K562 (cell line): ENCODE measurements at regions not wholly inside any gene's neighbourhood (a gene's known extent, or its start where the extent isn't known, plus 50 kb on each side); places are given as distances from the start of the nearest gene placed in this dataset.

Source experiments
- ATAC-seq: fragments of 200-7000 bp; cut with Tn5 transposase; 3 replicates; pipeline ENCODE4 v1.9.1; 2020; ENCODE audit warnings: moderate library complexity
- BruUV-seq: library from RNA; stranded (reverse); fragments of 400-500 nt; replicated peaks from 2 replicates; lab custom pipeline; 2021; lab: Mats Ljungman, UMichigan
- CTCF ChIA-PET: fragments of 300-600 bp; formaldehyde crosslinking; extraction: SDS; loops from one replicate; lab custom pipeline; 2021; ENCODE audit warnings: low intra/inter-chr PET ratio; lab: Yijun Ruan, JAX
- POLR2A ChIA-PET: fragments of 300-600, 350-650 bp; sonication (Branson Sonifier 250); formaldehyde crosslinking; extraction: SDS; loops from one replicate; lab custom pipeline; 2021; ENCODE audit warnings: antibody characterized with exemption, inconsistent platforms; lab: Yijun Ruan, JAX
- DNase-seq, 4 experiments: peaks; one replicate each; pipeline versions ENCODE4 v3.0.0 to v3.0.0-alpha.2; 2011 to 2018; ENCODE audit warnings: low spot score in 3 of 4, mixed read lengths in 3 of 4; ENCODE audit errors: extremely low read depth in 1 of 4
- FAIRE-seq: peaks from 2 replicates; lab custom pipeline; 2011; peaks lifted over from hg19 to GRCh38; lab: Jason Lieb, UNC
- H2AFZ ChIP-seq: 2 replicates; pipeline ENCODE4 v1.6.0; 2011; ENCODE audit warnings: low read depth, low read length, control low read depth, inconsistent platforms
- H3K27ac ChIP-seq: fragments of 200-600 bp; 3 replicates; pipeline ENCODE4 v1.8.0; 2011; ENCODE audit warnings: low read depth, mild to moderate bottlenecking, control low read depth, inconsistent platforms, low read length, moderate library complexity, mixed read lengths; ENCODE audit errors: extremely low read depth
- H3K27me3 ChIP-seq, 2 experiments: fragments of 300-600 bp in 1 of 2; 2 replicates in 1 of 2; 3 replicates in 1 of 2; pipeline versions ENCODE4 v1.6.0 to v1.8.0; 2011; ENCODE audit warnings: inconsistent platforms in 2 of 2, low read length in 2 of 2, mild to moderate bottlenecking in 1 of 2, mixed read lengths in 1 of 2, moderate library complexity in 1 of 2; ENCODE audit not compliant: control insufficient read depth in 2 of 2, insufficient read depth in 2 of 2
- H3K36me3 ChIP-seq: fragments of 300-600 bp; 3 replicates; pipeline ENCODE4 v1.8.0; 2011; ENCODE audit warnings: mild to moderate bottlenecking, low read length, inconsistent platforms; ENCODE audit not compliant: control insufficient read depth, insufficient read depth
- H3K4me1 ChIP-seq, 2 experiments: fragments of 200-600 bp in 1 of 2; replicated peaks in 1 of 2; 2 replicates in 1 of 2; 3 replicates in 1 of 2; pipeline versions ENCODE4 v1.5.1 to v1.8.0; 2011; ENCODE audit warnings: inconsistent platforms in 2 of 2, low read length in 2 of 2, mild to moderate bottlenecking in 1 of 2, mixed read lengths in 1 of 2, moderate library complexity in 1 of 2; ENCODE audit not compliant: control insufficient read depth in 2 of 2, insufficient read depth in 2 of 2
- H3K4me2 ChIP-seq: 2 replicates; pipeline ENCODE4 v1.6.1; 2011; ENCODE audit warnings: low read length, control low read depth, inconsistent platforms, mixed read lengths; ENCODE audit not compliant: insufficient read depth
- H3K4me3 ChIP-seq: fragments of 200-600 bp; sonication (generic), shearing (Covaris generic); 2 replicates; pipeline ENCODE4 v1.5.1; 2016; ENCODE audit warnings: control low read depth, inconsistent platforms
- H3K79me2 ChIP-seq: fragments of 200-600 bp; 3 replicates; pipeline ENCODE4 v1.8.0; 2011; ENCODE audit warnings: low read length, inconsistent platforms; ENCODE audit not compliant: control insufficient read depth, insufficient read depth
- H3K9ac ChIP-seq, 2 experiments: 2 replicates each; pipeline versions ENCODE4 v1.6.0 to v1.6.1; 2011; ENCODE audit warnings: low read depth in 2 of 2, low read length in 2 of 2, control low read depth in 1 of 2, inconsistent platforms in 1 of 2, mild to moderate bottlenecking in 1 of 2, mixed read lengths in 1 of 2; ENCODE audit not compliant: insufficient read depth in 1 of 2
- H3K9me1 ChIP-seq: one replicate; pipeline ENCODE4 v1.6.0; 2011; ENCODE audit warnings: inconsistent platforms, mild to moderate bottlenecking, low read length, moderate library complexity; ENCODE audit not compliant: control insufficient read depth, insufficient read depth
- H3K9me3 ChIP-seq: replicated peaks from 2 replicates; pipeline ENCODE4 v1.5.1; 2011; ENCODE audit warnings: low read depth, low read length, inconsistent platforms; ENCODE audit not compliant: control insufficient read depth, insufficient read depth
- H4K20me1 ChIP-seq: replicated peaks from 2 replicates; pipeline ENCODE4 v1.6.1; 2011; ENCODE audit warnings: low read length, inconsistent platforms, mixed read lengths; ENCODE audit not compliant: control insufficient read depth, insufficient read depth
- BRD4 ChIP-seq: fragments of 200-600 bp; sonication (generic); IDR thresholded peaks from 2 replicates; pipeline ENCODE4 v1.6.1; 2017; ENCODE audit warnings: inconsistent platforms
- KDM4B ChIP-seq, 2 experiments: fragments of 450-650 bp in 1 of 2; sonication (generic) in 1 of 2; IDR thresholded peaks; 2 replicates each; pipeline ENCODE4 v1.6.1; 2016 to 2017; ENCODE audit warnings: borderline replicate concordance in 2 of 2, antibody characterized with exemption in 1 of 2, low read depth in 1 of 2, mild to moderate bottlenecking in 1 of 2
- MAFG ChIP-seq: fragments of 450-650 bp; conservative IDR thresholded peaks from 2 replicates; pipeline ENCODE4 v1.6.1; 2016; ENCODE audit warnings: missing genetic modification characterization, missing compliant biosample characterization
- PCBP1 ChIP-seq: fragments of 200-400 bp; formaldehyde crosslinking; IDR thresholded peaks from 2 replicates; pipeline ENCODE4 v1.6.1; 2018; ENCODE audit warnings: mild to moderate bottlenecking, low read depth, low read length; ENCODE audit not compliant: poor library complexity, severe bottlenecking
- ZBTB17 ChIP-seq: fragments of 450-650 bp; formaldehyde crosslinking; IDR thresholded peaks from 2 replicates; pipeline ENCODE4 v1.4.0; 2020; ENCODE audit warnings: mild to moderate bottlenecking
- WGBS: fragments of 100-300 bp; shearing (Covaris generic); methylation state at CpG from one replicate; pipeline ENCODE4 v1.1.6; 2016; ENCODE audit warnings: low coverage, mixed read lengths; ENCODE audit not compliant: insufficient coverage; ENCODE audit errors: missing lambda C conversion rate; 5-methylcytosine and 5-hydroxymethylcytosine counted together
- in situ Hi-C: fragments of 300-500 bp; cut with MboI; formaldehyde crosslinking; loops from 4 replicates; pipeline ENCODE4 v1.15.0; 2018; ENCODE audit warnings: inconsistent platforms, mixed read lengths
- intact Hi-C: fragments of 100-400 bp; cut with micrococcal nuclease; formaldehyde crosslinking; loops from 2 replicates; pipeline ENCODE4 v1.14.2; 2022
- TF ChIP-seq, protein P1 (sequence below): fragments of 450-650 bp; IDR thresholded peaks from 2 replicates; pipeline ENCODE4 v1.6.1; 2016
- TF ChIP-seq, protein P2 (sequence below): fragments of 450-650 bp; IDR thresholded peaks from 2 replicates; pipeline ENCODE4 v1.6.1; 2016; ENCODE audit warnings: low read depth
- TF ChIP-seq, protein P3 (sequence below), 2 experiments: IDR thresholded peaks; 2 replicates each; pipeline ENCODE4 v1.6.1; 2012; ENCODE audit warnings: improper control_type of control experiment in 2 of 2, low read depth in 2 of 2, low read length in 2 of 2, borderline replicate concordance in 1 of 2
- TF ChIP-seq, protein P4 (sequence below): fragments of 250-450 bp; sonication (Bioruptor Pico); IDR thresholded peaks from 2 replicates; pipeline ENCODE4 v1.5.0; 2021

DNA sequence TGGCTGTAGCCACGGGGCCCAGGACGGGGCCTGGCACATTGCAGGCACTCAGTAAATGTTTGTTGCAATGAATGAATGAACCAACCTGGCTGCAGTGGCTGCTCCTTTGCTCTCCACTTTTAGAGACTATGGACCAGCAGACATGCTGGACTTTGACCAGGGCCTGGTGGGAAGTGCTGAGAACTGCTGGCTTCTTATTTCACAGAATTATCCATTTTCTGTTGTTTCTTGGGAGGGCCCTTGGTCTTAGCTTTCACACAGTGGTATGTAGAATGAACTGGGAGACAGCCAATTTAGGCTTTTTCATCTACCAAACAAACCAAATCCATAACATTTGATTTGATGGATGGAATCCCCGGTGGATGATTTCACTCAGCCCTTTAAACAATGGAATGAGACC lies 78.0 kb upstream of the LHFPL2 start:
- peaks cover 0 to 5% of the 10 kb centered on the region in 2 experiments; a peak in 2 of 5 replicates for H3K4me1 ChIP-seq
- no peak for TF ChIP-seq PCBP1
- TF ChIP-seq ZBTB17, result no peak
- TF ChIP-seq, protein P1, sequence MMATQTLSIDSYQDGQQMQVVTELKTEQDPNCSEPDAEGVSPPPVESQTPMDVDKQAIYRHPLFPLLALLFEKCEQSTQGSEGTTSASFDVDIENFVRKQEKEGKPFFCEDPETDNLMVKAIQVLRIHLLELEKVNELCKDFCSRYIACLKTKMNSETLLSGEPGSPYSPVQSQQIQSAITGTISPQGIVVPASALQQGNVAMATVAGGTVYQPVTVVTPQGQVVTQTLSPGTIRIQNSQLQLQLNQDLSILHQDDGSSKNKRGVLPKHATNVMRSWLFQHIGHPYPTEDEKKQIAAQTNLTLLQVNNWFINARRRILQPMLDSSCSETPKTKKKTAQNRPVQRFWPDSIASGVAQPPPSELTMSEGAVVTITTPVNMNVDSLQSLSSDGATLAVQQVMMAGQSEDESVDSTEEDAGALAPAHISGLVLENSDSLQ, result no peak
- TF ChIP-seq, protein P2, sequence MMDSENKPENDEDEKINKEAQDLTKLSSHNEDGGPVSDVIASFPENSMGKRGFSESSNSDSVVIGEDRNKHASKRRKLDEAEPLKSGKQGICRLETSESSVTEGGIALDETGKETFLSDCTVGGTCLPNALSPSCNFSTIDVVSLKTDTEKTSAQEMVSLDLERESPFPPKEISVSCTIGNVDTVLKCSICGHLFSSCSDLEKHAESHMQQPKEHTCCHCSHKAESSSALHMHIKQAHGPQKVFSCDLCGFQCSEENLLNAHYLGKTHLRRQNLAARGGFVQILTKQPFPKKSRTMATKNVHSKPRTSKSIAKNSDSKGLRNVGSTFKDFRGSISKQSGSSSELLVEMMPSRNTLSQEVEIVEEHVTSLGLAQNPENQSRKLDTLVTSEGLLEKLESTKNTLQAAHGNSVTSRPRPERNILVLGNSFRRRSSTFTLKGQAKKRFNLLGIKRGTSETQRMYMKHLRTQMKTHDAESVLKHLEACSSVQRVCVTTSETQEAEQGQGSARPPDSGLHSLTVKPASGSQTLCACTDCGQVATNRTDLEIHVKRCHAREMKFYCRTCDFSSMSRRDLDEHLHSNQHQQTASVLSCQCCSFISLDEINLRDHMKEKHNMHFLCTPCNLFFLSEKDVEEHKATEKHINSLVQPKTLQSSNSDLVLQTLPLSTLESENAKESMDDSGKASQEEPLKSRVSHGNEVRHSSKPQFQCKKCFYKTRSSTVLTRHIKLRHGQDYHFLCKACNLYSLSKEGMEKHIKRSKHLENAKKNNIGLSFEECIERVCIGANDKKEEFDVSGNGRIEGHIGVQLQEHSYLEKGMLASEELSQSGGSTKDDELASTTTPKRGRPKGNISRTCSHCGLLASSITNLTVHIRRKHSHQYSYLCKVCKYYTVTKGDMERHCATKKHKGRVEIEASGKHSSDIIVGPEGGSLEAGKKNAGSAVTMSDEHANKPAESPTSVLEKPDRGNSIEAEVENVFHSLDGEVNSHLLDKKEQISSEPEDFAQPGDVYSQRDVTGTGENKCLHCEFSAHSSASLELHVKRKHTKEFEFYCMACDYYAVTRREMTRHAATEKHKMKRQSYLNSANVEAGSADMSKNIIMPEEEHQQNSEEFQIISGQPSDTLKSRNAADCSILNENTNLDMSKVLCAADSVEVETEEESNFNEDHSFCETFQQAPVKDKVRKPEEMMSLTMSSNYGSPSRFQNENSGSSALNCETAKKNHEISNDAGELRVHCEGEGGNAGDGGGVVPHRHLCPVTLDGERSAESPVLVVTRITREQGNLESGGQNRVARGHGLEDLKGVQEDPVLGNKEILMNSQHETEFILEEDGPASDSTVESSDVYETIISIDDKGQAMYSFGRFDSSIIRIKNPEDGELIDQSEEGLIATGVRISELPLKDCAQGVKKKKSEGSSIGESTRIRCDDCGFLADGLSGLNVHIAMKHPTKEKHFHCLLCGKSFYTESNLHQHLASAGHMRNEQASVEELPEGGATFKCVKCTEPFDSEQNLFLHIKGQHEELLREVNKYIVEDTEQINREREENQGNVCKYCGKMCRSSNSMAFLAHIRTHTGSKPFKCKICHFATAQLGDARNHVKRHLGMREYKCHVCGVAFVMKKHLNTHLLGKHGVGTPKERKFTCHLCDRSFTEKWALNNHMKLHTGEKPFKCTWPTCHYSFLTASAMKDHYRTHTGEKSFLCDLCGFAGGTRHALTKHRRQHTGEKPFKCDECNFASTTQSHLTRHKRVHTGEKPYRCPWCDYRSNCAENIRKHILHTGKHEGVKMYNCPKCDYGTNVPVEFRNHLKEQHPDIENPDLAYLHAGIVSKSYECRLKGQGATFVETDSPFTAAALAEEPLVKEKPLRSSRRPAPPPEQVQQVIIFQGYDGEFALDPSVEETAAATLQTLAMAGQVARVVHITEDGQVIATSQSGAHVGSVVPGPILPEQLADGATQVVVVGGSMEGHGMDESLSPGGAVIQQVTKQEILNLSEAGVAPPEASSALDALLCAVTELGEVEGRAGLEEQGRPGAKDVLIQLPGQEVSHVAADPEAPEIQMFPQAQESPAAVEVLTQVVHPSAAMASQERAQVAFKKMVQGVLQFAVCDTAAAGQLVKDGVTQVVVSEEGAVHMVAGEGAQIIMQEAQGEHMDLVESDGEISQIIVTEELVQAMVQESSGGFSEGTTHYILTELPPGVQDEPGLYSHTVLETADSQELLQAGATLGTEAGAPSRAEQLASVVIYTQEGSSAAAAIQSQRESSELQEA, result no peak
- TF ChIP-seq BRD4, result no peak
- TF ChIP-seq, protein P3, sequence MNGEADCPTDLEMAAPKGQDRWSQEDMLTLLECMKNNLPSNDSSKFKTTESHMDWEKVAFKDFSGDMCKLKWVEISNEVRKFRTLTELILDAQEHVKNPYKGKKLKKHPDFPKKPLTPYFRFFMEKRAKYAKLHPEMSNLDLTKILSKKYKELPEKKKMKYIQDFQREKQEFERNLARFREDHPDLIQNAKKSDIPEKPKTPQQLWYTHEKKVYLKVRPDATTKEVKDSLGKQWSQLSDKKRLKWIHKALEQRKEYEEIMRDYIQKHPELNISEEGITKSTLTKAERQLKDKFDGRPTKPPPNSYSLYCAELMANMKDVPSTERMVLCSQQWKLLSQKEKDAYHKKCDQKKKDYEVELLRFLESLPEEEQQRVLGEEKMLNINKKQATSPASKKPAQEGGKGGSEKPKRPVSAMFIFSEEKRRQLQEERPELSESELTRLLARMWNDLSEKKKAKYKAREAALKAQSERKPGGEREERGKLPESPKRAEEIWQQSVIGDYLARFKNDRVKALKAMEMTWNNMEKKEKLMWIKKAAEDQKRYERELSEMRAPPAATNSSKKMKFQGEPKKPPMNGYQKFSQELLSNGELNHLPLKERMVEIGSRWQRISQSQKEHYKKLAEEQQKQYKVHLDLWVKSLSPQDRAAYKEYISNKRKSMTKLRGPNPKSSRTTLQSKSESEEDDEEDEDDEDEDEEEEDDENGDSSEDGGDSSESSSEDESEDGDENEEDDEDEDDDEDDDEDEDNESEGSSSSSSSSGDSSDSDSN (IDR thresholded peaks at IDR 0.05; ENCODE audit: borderline replicate concordance in 1 of 2, low read depth in 2 of 2, low read length in 2 of 2), result no peak
- no peak for TF ChIP-seq MAFG (tag)
- TF ChIP-seq, protein P4, sequence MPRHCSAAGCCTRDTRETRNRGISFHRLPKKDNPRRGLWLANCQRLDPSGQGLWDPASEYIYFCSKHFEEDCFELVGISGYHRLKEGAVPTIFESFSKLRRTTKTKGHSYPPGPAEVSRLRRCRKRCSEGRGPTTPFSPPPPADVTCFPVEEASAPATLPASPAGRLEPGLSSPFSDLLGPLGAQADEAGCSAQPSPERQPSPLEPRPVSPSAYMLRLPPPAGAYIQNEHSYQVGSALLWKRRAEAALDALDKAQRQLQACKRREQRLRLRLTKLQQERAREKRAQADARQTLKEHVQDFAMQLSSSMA, result no peak
- no peak for TF ChIP-seq KDM4B (IDR thresholded peaks at IDR 0.05; ENCODE audit: borderline replicate concordance in 2 of 2, low read depth in 1 of 2)
- H3K27ac ChIP-seq, result no peak overlapping the region
- no peaks in the 10 kb centered on the region for H3K27me3 ChIP-seq
- no peak overlapping the region for H3K4me3 ChIP-seq
- WGBS, result 22% methylated on average over 3 of the region's 3 CpGs
- no peaks in the 10 kb centered on the region for H4K20me1 ChIP-seq
- H2AFZ ChIP-seq, result no peak overlapping the region
- no peaks in the 10 kb centered on the region for H3K36me3 ChIP-seq
- in situ Hi-C loops, result no loop called here
- intact Hi-C loops, result no loop called here
- no peaks in the 10 kb centered on the region for H3K9me1 ChIP-seq
- POLR2A ChIA-PET, result interaction anchor here (1.1 kb wide), 1 partner anchor 210 kb away, joined by 3 read pairs; no protein-coding TSS in a partner anchor
- H3K9ac ChIP-seq, result no peak overlapping the region
- BruUV-seq, result no TSS peak
- CTCF ChIA-PET, result no interaction called here
- H3K4me2 ChIP-seq, result no peak overlapping the region
- ATAC-seq (no peak), FAIRE-seq (no peak), DNase-seq (no peak)
- H3K79me2 ChIP-seq, result no peaks in the 10 kb centered on the region
- no peaks in the 10 kb centered on the region for H3K9me3 ChIP-seq
